ENCODE measurements at regions not wholly inside any gene's neighbourhood (a gene's known extent, or its start where the extent isn't known, plus 50 kb on each side); places are given as distances from the start of the nearest gene placed in this dataset.

DNA sequence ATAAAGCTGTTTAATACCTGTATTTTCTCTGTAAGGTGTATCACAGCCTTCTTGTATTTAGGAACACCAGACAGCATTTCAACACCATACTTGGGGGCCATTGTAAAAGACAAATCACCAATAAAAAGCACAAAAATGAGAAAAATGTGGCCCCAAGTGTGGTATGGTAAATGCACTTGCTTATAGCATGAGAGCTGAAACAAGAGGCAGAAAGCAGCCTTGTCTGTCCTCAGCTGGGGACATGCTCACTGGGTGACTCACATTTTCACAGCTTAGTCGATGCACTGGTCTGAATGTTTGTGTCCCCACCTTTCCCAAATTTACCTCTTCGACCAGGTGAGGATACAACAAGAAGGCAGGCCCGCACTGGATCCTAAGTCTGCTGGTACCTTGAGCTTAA is 639.7 kb upstream of the AGA start:
- TF ChIP-seq POLR2A (IDR thresholded peaks at IDR 0.05; ENCODE audit: low read depth, low read length): no peak
- TF ChIP-seq POLR2AphosphoS5 (IDR thresholded peaks at IDR 0.05; ENCODE audit: low read depth, low read length): no peak
- TF ChIP-seq TAF1 (IDR thresholded peaks at IDR 0.05; ENCODE audit: borderline replicate concordance, low read depth, low read length): no peak
